Lower lobe of right lung (tissue), 2 donors: ENCODE measurements at regions not wholly inside any gene's neighbourhood (a gene's known extent, or its start where the extent isn't known, plus 50 kb on each side); places are given as distances from the start of the nearest gene placed in this dataset.

ENCODE experiments used
- ATAC-seq, 2 donors: fragments of 200-7000 bp; cut with Tn5 transposase; one replicate each; pipeline ENCODE4 v1.9.1; 2020 to 2022; ENCODE audit warnings: mild to moderate bottlenecking in 2 of 2, moderate library complexity in 2 of 2
- DNase-seq: peaks from one replicate; pipeline ENCODE4 v3.0.0-alpha.2; 2020
- H3K27ac ChIP-seq: fragments of 200-600 bp; one replicate; pipeline ENCODE4 v1.8.0; 2022
- H3K27me3 ChIP-seq: fragments of 200-600 bp; one replicate; pipeline ENCODE4 v1.8.0; 2022; ENCODE audit warnings: low read depth
- H3K36me3 ChIP-seq: fragments of 200-600 bp; one replicate; pipeline ENCODE4 v1.8.0; 2022; ENCODE audit warnings: mild to moderate bottlenecking
- H3K4me1 ChIP-seq: fragments of 200-600 bp; one replicate; pipeline ENCODE4 v1.8.0; 2022
- H3K4me3 ChIP-seq: fragments of 200-600 bp; one replicate; pipeline ENCODE4 v1.8.0; 2022; ENCODE audit warnings: mild to moderate bottlenecking
- H3K9me3 ChIP-seq: fragments of 200-600 bp; one replicate; pipeline ENCODE4 v1.8.0; 2022
- CTCF ChIP-seq: fragments of 200-600 bp; IDR thresholded peaks from one replicate; pipeline ENCODE4 v1.8.0; 2022; ENCODE audit warnings: antibody characterized with exemption, mild to moderate bottlenecking
- intact Hi-C: fragments of 100-400 bp; cut with DNase I; formaldehyde crosslinking; loops from one replicate; pipeline ENCODE4 v1.11.0; 2022
- donor health status: DM: no; HTN: yes; CAD: no; lungs with severe emphysema.

- no peak for DNase-seq
- Histone ChIP-seq H3K27me3 (no peaks in the 10 kb centered on the region), H3K9me3 (no peaks in the 10 kb centered on the region), H3K4me1 (no peaks in the 10 kb centered on the region), H3K4me3 (no peak overlapping the region), H3K27ac (no peak overlapping the region), H3K36me3 (no peaks in the 10 kb centered on the region)
- no peak for TF ChIP-seq CTCF
- ATAC-seq, result no peak
- intact Hi-C loops, result no loop called here
These were observed 52.5 kb upstream of the PDE8B start for GRCh38 chr5:77157732-77158532.

DNA sequence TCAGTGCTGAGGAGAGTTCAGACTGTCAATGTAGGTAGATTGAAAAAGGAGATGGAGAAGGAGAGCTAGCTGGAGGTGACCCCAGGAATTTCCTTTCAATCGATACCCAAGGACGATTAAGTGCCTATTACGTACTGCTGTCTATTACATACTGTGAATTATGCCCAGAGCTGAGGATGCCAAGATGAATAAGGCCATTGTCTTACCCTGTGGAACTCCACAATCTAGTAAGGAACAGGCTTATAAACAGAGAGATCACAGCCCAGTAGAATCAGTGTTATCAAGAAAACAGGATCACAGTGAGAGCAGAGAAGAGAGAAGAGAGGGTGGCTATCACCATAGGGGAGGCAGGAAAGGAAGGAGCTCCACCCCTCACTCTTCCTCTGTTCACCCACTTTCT lies 54.1 kb upstream of the PDE8B start:
- intact Hi-C loops, result no loop called here
- Histone ChIP-seq H3K27ac (no peak overlapping the region), H3K27me3 (no peaks in the 10 kb centered on the region), H3K4me1 (no peaks in the 10 kb centered on the region), H3K4me3 (no peak overlapping the region), H3K9me3 (no peaks in the 10 kb centered on the region), H3K36me3 (no peaks in the 10 kb centered on the region)
- no peak for DNase-seq
- TF ChIP-seq CTCF, result no peak
- no peak for ATAC-seq

DNA sequence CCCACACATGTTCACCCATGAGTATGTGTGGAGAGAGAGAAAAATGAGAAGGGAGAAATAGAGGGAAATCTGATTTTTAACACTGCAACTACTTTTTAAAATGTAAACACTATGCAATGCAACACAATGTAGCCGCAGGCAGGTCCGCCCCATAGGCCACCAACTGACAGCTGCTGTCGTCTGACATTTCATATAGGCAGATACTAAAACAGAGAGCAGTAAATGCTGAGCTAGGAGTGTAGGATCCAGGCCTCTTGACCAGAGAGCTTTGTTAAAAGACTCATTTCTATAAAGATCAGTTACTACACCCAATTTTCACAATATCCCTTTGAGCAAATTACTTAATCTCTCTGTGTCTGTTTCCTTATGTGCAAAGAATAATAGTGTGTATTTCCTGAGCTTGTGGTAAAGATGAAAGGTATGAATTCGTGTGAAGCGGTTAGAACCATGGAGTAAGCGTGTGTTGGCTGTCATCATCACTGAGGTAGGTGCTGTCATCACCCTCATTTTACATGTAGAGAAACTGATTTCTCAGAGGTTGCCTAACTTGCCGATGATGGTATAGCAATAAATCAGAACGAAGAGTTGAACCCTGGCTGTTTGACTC lies 55.2 kb upstream of the PDE8B start:
- Histone ChIP-seq H3K27ac (no peak overlapping the region), H3K27me3 (no peaks in the 10 kb centered on the region), H3K4me3 (no peak overlapping the region), H3K4me1 (no peaks in the 10 kb centered on the region), H3K36me3 (no peaks in the 10 kb centered on the region), H3K9me3 (no peaks in the 10 kb centered on the region)
- no peak for TF ChIP-seq CTCF
- ATAC-seq (no peak), DNase-seq (no peak)
- intact Hi-C loops, result no loop called here

- Histone ChIP-seq H3K27me3 (no peaks in the 10 kb centered on the region), H3K4me1 (no peaks in the 10 kb centered on the region), H3K9me3 (no peaks in the 10 kb centered on the region), H3K27ac (no peak overlapping the region), H3K4me3 (no peak overlapping the region), H3K36me3 (no peaks in the 10 kb centered on the region)
- no peak for TF ChIP-seq CTCF
- DNase-seq (no peak), ATAC-seq (no peak)
- intact Hi-C loops, result no loop called here
These were observed 58.0 kb upstream of the PDE8B start for GRCh38 chr5:77152441-77152840.

GRCh38 chr5:77151501-77151900 lies 59.0 kb upstream of the PDE8B start:
- H3K9me3 ChIP-seq, result no peaks in the 10 kb centered on the region
- H3K4me1 ChIP-seq, result no peaks in the 10 kb centered on the region
- TF ChIP-seq CTCF, result no peak
- H3K4me3 ChIP-seq, result no peak overlapping the region
- ATAC-seq, result no peak
- intact Hi-C loops, result no loop called here
- H3K27ac ChIP-seq, result no peak overlapping the region
- no peak for DNase-seq
- no peaks in the 10 kb centered on the region for H3K36me3 ChIP-seq
- no peaks in the 10 kb centered on the region for H3K27me3 ChIP-seq
